Keratinocyte (primary cell): ENCODE measurements at regions not wholly inside any gene's neighbourhood (a gene's known extent, or its start where the extent isn't known, plus 50 kb on each side); places are given as distances from the start of the nearest gene placed in this dataset.

Experiments used
- EZH2 ChIP-seq: IDR thresholded peaks from one replicate; pipeline ENCODE4 v1.6.1; 2012; ENCODE audit warnings: inconsistent platforms, mild to moderate bottlenecking, low read length, moderate library complexity
- TF ChIP-seq, protein P1 (sequence below), 3 experiments: IDR thresholded peaks in 1 of 3; conservative IDR thresholded peaks in 1 of 3; optimal IDR thresholded peaks in 1 of 3; 2 replicates in 2 of 3; 3 replicates in 1 of 3; pipeline versions ENCODE3 to v1.5.1; 2011; ENCODE audit warnings: low read length in 3 of 3, mild to moderate bottlenecking in 3 of 3, moderate library complexity in 2 of 3, control low read depth in 1 of 3, inconsistent platforms in 1 of 3; ENCODE audit not compliant: insufficient read depth in 2 of 3; ENCODE audit errors: extremely low read depth in 1 of 3

DNA sequence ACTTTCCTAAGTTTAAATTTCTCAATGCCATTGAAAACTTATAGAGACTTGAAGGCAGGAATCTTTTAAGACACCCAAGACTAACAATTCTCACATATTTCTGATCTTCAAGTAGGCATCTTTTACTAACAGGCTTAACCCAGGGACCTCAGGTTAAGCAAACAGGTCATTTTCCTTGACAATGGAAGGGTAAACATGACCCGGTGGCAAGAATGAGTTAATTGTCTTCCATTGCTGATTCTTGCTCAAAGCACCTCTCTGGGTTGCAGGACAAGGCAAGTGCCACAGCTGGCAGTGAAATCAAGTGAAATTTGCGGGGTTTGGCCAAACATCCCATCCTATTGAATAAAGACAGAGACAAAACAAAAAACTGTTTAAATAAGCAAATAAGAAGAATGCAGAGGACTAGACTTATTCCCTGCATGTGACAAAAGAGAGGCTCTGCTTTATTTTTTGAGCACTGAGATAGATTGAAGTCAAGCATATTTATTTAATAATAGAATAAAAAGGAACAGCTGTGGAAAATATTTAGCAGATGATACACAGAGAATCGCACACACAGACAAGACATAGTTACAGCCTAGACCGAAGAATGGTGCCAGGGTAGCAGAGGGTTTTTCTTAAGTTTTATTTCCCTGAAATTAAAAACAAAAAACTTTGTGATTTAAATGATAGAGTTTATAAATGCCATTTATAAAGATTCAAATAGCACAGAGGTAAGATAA, 56.0 kb upstream of the MITF start:
- TF ChIP-seq, protein P1, sequence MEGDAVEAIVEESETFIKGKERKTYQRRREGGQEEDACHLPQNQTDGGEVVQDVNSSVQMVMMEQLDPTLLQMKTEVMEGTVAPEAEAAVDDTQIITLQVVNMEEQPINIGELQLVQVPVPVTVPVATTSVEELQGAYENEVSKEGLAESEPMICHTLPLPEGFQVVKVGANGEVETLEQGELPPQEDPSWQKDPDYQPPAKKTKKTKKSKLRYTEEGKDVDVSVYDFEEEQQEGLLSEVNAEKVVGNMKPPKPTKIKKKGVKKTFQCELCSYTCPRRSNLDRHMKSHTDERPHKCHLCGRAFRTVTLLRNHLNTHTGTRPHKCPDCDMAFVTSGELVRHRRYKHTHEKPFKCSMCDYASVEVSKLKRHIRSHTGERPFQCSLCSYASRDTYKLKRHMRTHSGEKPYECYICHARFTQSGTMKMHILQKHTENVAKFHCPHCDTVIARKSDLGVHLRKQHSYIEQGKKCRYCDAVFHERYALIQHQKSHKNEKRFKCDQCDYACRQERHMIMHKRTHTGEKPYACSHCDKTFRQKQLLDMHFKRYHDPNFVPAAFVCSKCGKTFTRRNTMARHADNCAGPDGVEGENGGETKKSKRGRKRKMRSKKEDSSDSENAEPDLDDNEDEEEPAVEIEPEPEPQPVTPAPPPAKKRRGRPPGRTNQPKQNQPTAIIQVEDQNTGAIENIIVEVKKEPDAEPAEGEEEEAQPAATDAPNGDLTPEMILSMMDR (optimal IDR thresholded peaks at IDR 0.05 in 1 of 3, IDR thresholded peaks at IDR 0.05 in 1 of 3, conservative IDR thresholded peaks at IDR 0.05 in 1 of 3; ENCODE audit: extremely low read depth in 1 of 3, insufficient read depth in 2 of 3, low read length in 3 of 3): no peak
- TF ChIP-seq EZH2: no peak
